ENCODE measurements at regions not wholly inside any gene's neighbourhood (a gene's known extent, or its start where the extent isn't known, plus 50 kb on each side); places are given as distances from the start of the nearest gene placed in this dataset.

GRCh38 chr6:90656325-90656724 lies 69.5 kb upstream of the MAP3K7 start:
- Histone ChIP-seq H3K9me3 (ENCODE audit: control insufficient read depth, insufficient read depth, low read length) (no peaks in the 10 kb centered on the region), H3K36me3 (ENCODE audit: control insufficient read depth, insufficient read depth, low read length) (no peaks in the 10 kb centered on the region), H3K4me1 (ENCODE audit: control insufficient read depth, insufficient read depth, low read length) (no peaks in the 10 kb centered on the region), H3K27me3 (ENCODE audit: control insufficient read depth, insufficient read depth, low read length) (no peaks in the 10 kb centered on the region), H3K27ac (ENCODE audit: low read depth, low read length) (no peak overlapping the region), H3K4me3 (ENCODE audit: low read depth, low read length) (no peak overlapping the region)
- WGBS (ENCODE audit: insufficient coverage): 44% methylated on average over 1 of the region's 1 CpG
- no peak for DNase-seq (ENCODE audit: low read depth in 4 of 6, low spot score in 6 of 6)

DNA sequence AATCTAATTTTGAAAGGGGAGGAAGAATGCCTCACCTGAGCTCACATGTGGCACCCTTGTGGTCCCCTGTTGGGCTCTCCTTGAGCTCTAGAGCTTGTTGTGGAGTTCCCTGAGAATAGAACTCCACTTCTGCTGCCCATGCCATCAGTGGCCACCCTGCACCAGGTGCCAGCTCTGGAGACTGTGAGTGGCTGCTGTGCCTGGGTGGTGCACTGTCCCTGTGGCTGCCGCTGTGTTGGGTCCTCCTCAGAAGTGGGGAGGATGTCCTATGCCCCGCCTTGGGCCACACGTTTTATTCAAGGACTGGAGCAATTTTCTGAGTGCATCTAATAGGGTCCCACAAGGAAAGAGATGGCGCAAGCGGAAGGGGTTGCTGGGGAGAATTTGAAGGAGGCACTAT lies 67.9 kb upstream of the MAP3K7 start:
- Histone ChIP-seq H3K4me1 (ENCODE audit: control insufficient read depth, insufficient read depth, low read length) (no peaks in the 10 kb centered on the region), H3K9me3 (ENCODE audit: control insufficient read depth, insufficient read depth, low read length) (no peaks in the 10 kb centered on the region), H3K27ac (ENCODE audit: low read depth, low read length) (no peak overlapping the region), H3K27me3 (ENCODE audit: control insufficient read depth, insufficient read depth, low read length) (no peaks in the 10 kb centered on the region), H3K36me3 (ENCODE audit: control insufficient read depth, insufficient read depth, low read length) (no peaks in the 10 kb centered on the region), H3K4me3 (ENCODE audit: low read depth, low read length) (no peak overlapping the region)
- 91% methylated on average over 3 of the region's 5 CpGs for WGBS (ENCODE audit: insufficient coverage)
- DNase-seq (ENCODE audit: low read depth in 4 of 6, low spot score in 6 of 6): no peak

DNA sequence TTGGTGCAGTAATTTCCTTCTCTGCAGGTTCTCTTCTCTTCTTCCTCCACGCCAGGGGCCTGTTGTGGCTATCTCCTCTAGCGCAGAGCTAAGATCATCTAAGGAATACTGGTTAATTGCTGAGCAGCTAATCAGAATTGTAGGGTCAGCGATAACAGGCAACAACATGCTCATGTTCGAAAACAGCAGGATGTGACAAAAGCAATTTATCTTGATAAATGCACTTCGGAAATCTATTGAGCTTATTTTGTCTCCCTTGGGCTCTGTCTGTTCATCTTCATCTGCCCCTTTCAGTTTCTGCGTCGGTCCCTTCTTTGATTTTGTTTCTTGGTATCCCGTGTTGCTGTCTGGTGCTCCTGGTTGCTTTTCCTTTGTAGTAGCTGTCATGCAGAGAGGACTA lies 67.3 kb upstream of the MAP3K7 start:
- Histone ChIP-seq H3K36me3 (ENCODE audit: control insufficient read depth, insufficient read depth, low read length) (no peaks in the 10 kb centered on the region), H3K4me1 (ENCODE audit: control insufficient read depth, insufficient read depth, low read length) (no peaks in the 10 kb centered on the region), H3K27me3 (ENCODE audit: control insufficient read depth, insufficient read depth, low read length) (no peaks in the 10 kb centered on the region), H3K27ac (ENCODE audit: low read depth, low read length) (no peak overlapping the region), H3K4me3 (ENCODE audit: low read depth, low read length) (no peak overlapping the region), H3K9me3 (ENCODE audit: control insufficient read depth, insufficient read depth, low read length) (no peaks in the 10 kb centered on the region)
- no peak for DNase-seq (ENCODE audit: low read depth in 4 of 6, low spot score in 6 of 6)
- WGBS (ENCODE audit: insufficient coverage): 70% methylated on average over 4 of the region's 8 CpGs

GRCh38 chr6:90653750-90654149 lies 66.9 kb upstream of the MAP3K7 start:
- Histone ChIP-seq H3K27ac (ENCODE audit: low read depth, low read length) (no peak overlapping the region), H3K36me3 (ENCODE audit: control insufficient read depth, insufficient read depth, low read length) (no peaks in the 10 kb centered on the region), H3K4me3 (ENCODE audit: low read depth, low read length) (no peak overlapping the region), H3K4me1 (ENCODE audit: control insufficient read depth, insufficient read depth, low read length) (no peaks in the 10 kb centered on the region), H3K9me3 (ENCODE audit: control insufficient read depth, insufficient read depth, low read length) (no peaks in the 10 kb centered on the region), H3K27me3 (ENCODE audit: control insufficient read depth, insufficient read depth, low read length) (no peaks in the 10 kb centered on the region)
- WGBS (ENCODE audit: insufficient coverage): 86% methylated on average over 1 of the region's 5 CpGs
- no peak for DNase-seq (ENCODE audit: low read depth in 4 of 6, low spot score in 6 of 6)

DNA sequence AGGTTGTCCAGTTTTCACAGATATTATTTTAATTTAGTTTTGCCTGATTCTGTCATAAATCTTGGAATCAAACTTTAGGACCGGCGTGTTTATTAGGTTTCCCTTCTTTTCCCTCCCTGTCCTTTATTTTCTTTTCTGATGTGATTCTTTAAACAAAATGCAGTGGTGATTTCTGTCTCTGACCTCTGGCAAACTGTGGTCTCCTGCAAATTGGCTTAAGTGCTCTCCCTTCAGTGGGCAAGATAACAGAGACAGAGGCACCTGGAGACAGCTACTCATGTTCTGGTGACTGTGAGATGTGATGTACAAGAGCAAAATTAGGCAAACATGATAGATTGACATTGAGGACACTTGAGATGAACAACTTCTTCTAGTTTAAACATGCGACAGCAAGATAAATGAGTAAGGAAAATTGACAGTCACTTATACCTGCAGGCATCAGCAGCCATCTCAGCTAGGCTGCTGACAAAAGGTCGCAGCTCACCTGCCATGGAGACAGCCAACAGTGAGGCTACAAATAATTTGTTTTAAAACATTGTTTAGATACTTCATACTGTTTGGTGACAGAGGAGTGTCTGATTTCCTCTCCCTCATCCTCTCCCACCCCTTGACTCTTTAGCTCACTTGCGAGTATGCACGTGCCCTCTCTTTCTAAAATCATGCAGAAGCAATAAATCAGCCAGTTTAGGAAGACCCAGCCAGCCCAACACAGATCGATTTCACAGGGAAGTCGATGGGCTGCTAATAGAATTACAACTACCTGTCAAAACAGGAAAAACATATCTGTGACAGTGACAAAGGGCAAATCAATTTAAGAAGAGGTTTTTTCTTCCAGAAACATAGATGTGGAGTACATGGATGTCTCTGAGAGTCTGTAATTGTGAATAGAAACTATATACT lies 63.4 kb upstream of the MAP3K7 start:
- Histone ChIP-seq H3K9me3 (ENCODE audit: control insufficient read depth, insufficient read depth, low read length) (no peaks in the 10 kb centered on the region), H3K36me3 (ENCODE audit: control insufficient read depth, insufficient read depth, low read length) (no peaks in the 10 kb centered on the region), H3K4me3 (ENCODE audit: low read depth, low read length) (no peak overlapping the region), H3K4me1 (ENCODE audit: control insufficient read depth, insufficient read depth, low read length) (no peaks in the 10 kb centered on the region), H3K27me3 (ENCODE audit: control insufficient read depth, insufficient read depth, low read length) (no peaks in the 10 kb centered on the region), H3K27ac (ENCODE audit: low read depth, low read length) (no peak overlapping the region)
- WGBS (ENCODE audit: insufficient coverage): 67% methylated on average over 3 of the region's 8 CpGs
- DNase-seq (ENCODE audit: low read depth in 4 of 6, low spot score in 6 of 6): peak in 1 of 6 donors; percentile 21

DNA sequence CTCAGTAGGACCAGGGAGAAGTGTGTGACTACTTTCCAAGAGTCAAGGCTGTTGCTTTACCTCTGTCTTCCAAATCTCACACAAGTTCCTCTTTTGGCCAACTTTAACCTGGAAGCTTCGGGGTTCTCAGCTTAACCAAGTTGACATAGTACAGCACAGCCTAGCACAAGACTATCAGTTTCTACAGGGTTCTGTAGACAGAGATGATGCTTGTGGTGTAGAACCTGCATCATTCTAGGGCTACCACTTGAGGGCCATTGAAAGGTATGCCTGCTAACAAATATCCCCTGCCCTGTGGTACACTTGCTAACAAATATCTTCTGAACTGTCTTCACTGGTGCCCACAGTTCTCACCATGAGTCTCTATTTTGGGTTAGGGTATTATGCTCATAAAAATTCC lies 62.0 kb upstream of the MAP3K7 start:
- Histone ChIP-seq H3K4me1 (ENCODE audit: control insufficient read depth, insufficient read depth, low read length) (no peaks in the 10 kb centered on the region), H3K27me3 (ENCODE audit: control insufficient read depth, insufficient read depth, low read length) (no peaks in the 10 kb centered on the region), H3K4me3 (ENCODE audit: low read depth, low read length) (no peak overlapping the region), H3K9me3 (ENCODE audit: control insufficient read depth, insufficient read depth, low read length) (no peaks in the 10 kb centered on the region), H3K27ac (ENCODE audit: low read depth, low read length) (no peak overlapping the region), H3K36me3 (ENCODE audit: control insufficient read depth, insufficient read depth, low read length) (no peaks in the 10 kb centered on the region)
- WGBS (ENCODE audit: insufficient coverage): no CpG with 5 or more reads among the region's 1 CpG
- no peak for DNase-seq (ENCODE audit: low read depth in 4 of 6, low spot score in 6 of 6)

GRCh38 chr6:90646940-90647339 lies 60.1 kb upstream of the MAP3K7 start:
- Histone ChIP-seq H3K36me3 (ENCODE audit: control insufficient read depth, insufficient read depth, low read length) (no peaks in the 10 kb centered on the region), H3K27me3 (ENCODE audit: control insufficient read depth, insufficient read depth, low read length) (no peaks in the 10 kb centered on the region), H3K27ac (ENCODE audit: low read depth, low read length) (no peak overlapping the region), H3K4me3 (ENCODE audit: low read depth, low read length) (no peak overlapping the region), H3K4me1 (ENCODE audit: control insufficient read depth, insufficient read depth, low read length) (no peaks in the 10 kb centered on the region), H3K9me3 (ENCODE audit: control insufficient read depth, insufficient read depth, low read length) (no peaks in the 10 kb centered on the region)
- no CpG with 5 or more reads among the region's 1 CpG for WGBS (ENCODE audit: insufficient coverage)
- no peak for DNase-seq (ENCODE audit: low read depth in 4 of 6, low spot score in 6 of 6)

DNA sequence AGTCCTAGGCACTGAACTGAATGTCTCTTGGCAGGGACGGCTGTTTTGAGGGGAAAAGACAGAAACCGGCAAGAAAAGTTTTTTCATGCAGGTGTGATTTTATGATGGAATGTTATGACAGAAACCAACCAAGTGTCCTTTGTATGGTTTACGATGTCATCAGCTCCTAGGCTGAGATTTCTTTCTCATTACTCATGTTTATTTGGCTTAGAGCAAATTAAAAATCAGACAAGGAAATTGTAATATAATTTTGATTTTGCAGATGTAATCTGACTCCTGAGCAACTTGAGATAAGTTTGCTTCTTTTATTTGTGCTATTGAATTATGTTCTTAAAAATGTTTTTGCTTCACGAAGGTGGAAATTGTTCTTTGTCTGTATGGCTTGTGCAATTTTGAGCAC lies 58.8 kb upstream of the MAP3K7 start:
- no peak for DNase-seq (ENCODE audit: low read depth in 4 of 6, low spot score in 6 of 6)
- Histone ChIP-seq H3K4me3 (ENCODE audit: low read depth, low read length) (no peak overlapping the region), H3K9me3 (ENCODE audit: control insufficient read depth, insufficient read depth, low read length) (no peaks in the 10 kb centered on the region), H3K27ac (ENCODE audit: low read depth, low read length) (no peak overlapping the region), H3K27me3 (ENCODE audit: control insufficient read depth, insufficient read depth, low read length) (no peaks in the 10 kb centered on the region), H3K4me1 (ENCODE audit: control insufficient read depth, insufficient read depth, low read length) (no peaks in the 10 kb centered on the region), H3K36me3 (ENCODE audit: control insufficient read depth, insufficient read depth, low read length) (no peaks in the 10 kb centered on the region)
- no CpG with 5 or more reads among the region's 4 CpGs for WGBS (ENCODE audit: insufficient coverage)

GRCh38 chr6:90644492-90644891 lies 57.6 kb upstream of the MAP3K7 start:
- H3K27me3 ChIP-seq (ENCODE audit: control insufficient read depth, insufficient read depth, low read length): no peaks in the 10 kb centered on the region
- DNase-seq (ENCODE audit: low read depth in 4 of 6, low spot score in 6 of 6): no peak
- no peak overlapping the region for H3K4me3 ChIP-seq (ENCODE audit: low read depth, low read length)
- H3K27ac ChIP-seq (ENCODE audit: low read depth, low read length): no peak overlapping the region
- H3K36me3 ChIP-seq (ENCODE audit: control insufficient read depth, insufficient read depth, low read length): no peaks in the 10 kb centered on the region
- WGBS (ENCODE audit: insufficient coverage): 61% methylated on average over 2 of the region's 2 CpGs
- no peaks in the 10 kb centered on the region for H3K9me3 ChIP-seq (ENCODE audit: control insufficient read depth, insufficient read depth, low read length)
- H3K4me1 ChIP-seq (ENCODE audit: control insufficient read depth, insufficient read depth, low read length): no peaks in the 10 kb centered on the region

- DNase-seq (ENCODE audit: low read depth in 4 of 6, low spot score in 6 of 6): no peak
- WGBS (ENCODE audit: insufficient coverage): no CpG with 5 or more reads among the region's 3 CpGs
These were observed 56.5 kb upstream of the MAP3K7 start for GRCh38 chr6:90643381-90643780.

More at GRCh38 chr6:90643381-90643780, 56.5 kb upstream of the MAP3K7 start:
- no peak overlapping the region for H3K27ac ChIP-seq (ENCODE audit: low read depth, low read length)
- no peaks in the 10 kb centered on the region for H3K9me3 ChIP-seq (ENCODE audit: control insufficient read depth, insufficient read depth, low read length)
- H3K4me3 ChIP-seq (ENCODE audit: low read depth, low read length): no peak overlapping the region
- H3K27me3 ChIP-seq (ENCODE audit: control insufficient read depth, insufficient read depth, low read length): no peaks in the 10 kb centered on the region
- H3K4me1 ChIP-seq (ENCODE audit: control insufficient read depth, insufficient read depth, low read length): no peaks in the 10 kb centered on the region
- no peaks in the 10 kb centered on the region for H3K36me3 ChIP-seq (ENCODE audit: control insufficient read depth, insufficient read depth, low read length)
